ENCODE measurements at regions not wholly inside any gene's neighbourhood (a gene's known extent, or its start where the extent isn't known, plus 50 kb on each side); places are given as distances from the start of the nearest gene placed in this dataset.

- TF ChIP-seq POLR2A (IDR thresholded peaks at IDR 0.05) (no peak), CTCF (IDR thresholded peaks at IDR 0.05) (no peak), EP300 (IDR thresholded peaks at IDR 0.05) (no peak)
Observed at GRCh38 chr5:142210011-142210410, 101.4 kb downstream of the NDFIP1 start.

All from stomach (tissue), 4 donors.